ENCODE measurements at regions not wholly inside any gene's neighbourhood (a gene's known extent, or its start where the extent isn't known, plus 50 kb on each side); places are given as distances from the start of the nearest gene placed in this dataset.

DNA sequence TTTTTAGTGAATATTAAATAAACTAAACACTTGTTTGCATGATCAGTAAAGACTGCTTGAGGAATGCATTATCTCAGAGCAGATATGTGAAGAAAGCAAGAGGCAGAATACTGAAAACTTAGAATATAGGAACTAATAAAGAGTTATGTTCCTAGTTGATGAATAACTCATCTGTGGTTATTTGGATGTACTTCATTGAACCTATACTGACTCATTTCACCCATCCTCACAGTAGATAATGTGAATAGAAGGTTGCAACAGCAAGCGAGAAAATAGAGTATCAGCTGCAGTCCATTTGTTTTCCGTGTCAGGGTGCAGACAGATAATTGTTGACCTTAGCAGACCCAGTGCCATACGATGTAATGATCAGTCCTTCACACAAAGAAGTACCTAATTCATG lies 945.7 kb upstream of the LRRTM1 start:
- TF ChIP-seq, protein P1, sequence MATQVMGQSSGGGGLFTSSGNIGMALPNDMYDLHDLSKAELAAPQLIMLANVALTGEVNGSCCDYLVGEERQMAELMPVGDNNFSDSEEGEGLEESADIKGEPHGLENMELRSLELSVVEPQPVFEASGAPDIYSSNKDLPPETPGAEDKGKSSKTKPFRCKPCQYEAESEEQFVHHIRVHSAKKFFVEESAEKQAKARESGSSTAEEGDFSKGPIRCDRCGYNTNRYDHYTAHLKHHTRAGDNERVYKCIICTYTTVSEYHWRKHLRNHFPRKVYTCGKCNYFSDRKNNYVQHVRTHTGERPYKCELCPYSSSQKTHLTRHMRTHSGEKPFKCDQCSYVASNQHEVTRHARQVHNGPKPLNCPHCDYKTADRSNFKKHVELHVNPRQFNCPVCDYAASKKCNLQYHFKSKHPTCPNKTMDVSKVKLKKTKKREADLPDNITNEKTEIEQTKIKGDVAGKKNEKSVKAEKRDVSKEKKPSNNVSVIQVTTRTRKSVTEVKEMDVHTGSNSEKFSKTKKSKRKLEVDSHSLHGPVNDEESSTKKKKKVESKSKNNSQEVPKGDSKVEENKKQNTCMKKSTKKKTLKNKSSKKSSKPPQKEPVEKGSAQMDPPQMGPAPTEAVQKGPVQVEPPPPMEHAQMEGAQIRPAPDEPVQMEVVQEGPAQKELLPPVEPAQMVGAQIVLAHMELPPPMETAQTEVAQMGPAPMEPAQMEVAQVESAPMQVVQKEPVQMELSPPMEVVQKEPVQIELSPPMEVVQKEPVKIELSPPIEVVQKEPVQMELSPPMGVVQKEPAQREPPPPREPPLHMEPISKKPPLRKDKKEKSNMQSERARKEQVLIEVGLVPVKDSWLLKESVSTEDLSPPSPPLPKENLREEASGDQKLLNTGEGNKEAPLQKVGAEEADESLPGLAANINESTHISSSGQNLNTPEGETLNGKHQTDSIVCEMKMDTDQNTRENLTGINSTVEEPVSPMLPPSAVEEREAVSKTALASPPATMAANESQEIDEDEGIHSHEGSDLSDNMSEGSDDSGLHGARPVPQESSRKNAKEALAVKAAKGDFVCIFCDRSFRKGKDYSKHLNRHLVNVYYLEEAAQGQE (IDR thresholded peaks at IDR 0.05) = no peak
- TF ChIP-seq RFX5 (IDR thresholded peaks at IDR 0.05) = no peak
- no peak for TF ChIP-seq ZFP36 (IDR thresholded peaks at IDR 0.05; ENCODE audit: borderline replicate concordance, partially characterized antibody)
